ENCODE measurements at regions not wholly inside any gene's neighbourhood (a gene's known extent, or its start where the extent isn't known, plus 50 kb on each side); places are given as distances from the start of the nearest gene placed in this dataset.

GRCh38 chr3:168362156-168362555 is 266.4 kb upstream of the GOLIM4 start (continued):
- TF ChIP-seq ZNF462 (CRISPR knock-in tag; IDR thresholded peaks at IDR 0.05) (no peak), JUNB (IDR thresholded peaks at IDR 0.05; ENCODE audit: unreplicated experiment) (no peak), ZNF114 (CRISPR knock-in tag; IDR thresholded peaks at IDR 0.05) (no peak), NANOG (IDR thresholded peaks at IDR 0.05; ENCODE audit: borderline replicate concordance) (no peak), EZH2phosphoT487 (IDR thresholded peaks at IDR 0.05; ENCODE audit: unreplicated experiment) (no peak), EZH2 (IDR thresholded peaks at IDR 0.05; ENCODE audit: low read depth, unreplicated experiment) (no peak)
- TF ChIP-seq, protein P1, sequence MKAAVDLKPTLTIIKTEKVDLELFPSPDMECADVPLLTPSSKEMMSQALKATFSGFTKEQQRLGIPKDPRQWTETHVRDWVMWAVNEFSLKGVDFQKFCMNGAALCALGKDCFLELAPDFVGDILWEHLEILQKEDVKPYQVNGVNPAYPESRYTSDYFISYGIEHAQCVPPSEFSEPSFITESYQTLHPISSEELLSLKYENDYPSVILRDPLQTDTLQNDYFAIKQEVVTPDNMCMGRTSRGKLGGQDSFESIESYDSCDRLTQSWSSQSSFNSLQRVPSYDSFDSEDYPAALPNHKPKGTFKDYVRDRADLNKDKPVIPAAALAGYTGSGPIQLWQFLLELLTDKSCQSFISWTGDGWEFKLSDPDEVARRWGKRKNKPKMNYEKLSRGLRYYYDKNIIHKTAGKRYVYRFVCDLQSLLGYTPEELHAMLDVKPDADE (IDR thresholded peaks at IDR 0.05), result no peak

DNA sequence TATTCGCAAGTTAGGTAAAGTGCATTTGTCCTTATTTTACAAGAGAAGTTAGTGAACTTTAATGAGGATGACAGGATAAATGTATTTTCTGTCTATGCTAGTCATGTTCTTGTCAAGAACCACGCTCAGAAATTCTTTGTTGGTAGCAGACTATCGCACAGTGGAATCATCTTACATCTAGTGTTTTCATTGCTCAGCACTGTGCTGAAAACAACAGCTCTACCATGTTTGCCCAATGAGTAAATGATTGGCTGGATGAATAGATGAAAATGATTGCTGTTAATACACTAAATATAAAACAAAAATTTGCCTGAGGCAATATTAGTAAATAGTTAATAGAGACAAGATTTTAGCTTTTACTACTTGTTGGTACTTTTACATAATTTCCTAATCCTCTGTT is 265.3 kb upstream of the GOLIM4 start:
- TF ChIP-seq CTCF (conservative IDR thresholded peaks at IDR 0.05; ENCODE audit: low read depth in 2 of 2) (no peak), STAT1 (IDR thresholded peaks at IDR 0.05; ENCODE audit: unreplicated experiment) (no peak), POLR2AphosphoS5 (IDR thresholded peaks at IDR 0.05; ENCODE audit: low read depth) (no peak), CREB1 (CRISPR knock-in tag; IDR thresholded peaks at IDR 0.05; ENCODE audit: low read depth) (no peak), EZH2 (IDR thresholded peaks at IDR 0.05; ENCODE audit: low read depth, unreplicated experiment) (no peak), REST (IDR thresholded peaks at IDR 0.05; ENCODE audit: unreplicated experiment) (no peak), ZNF331 (CRISPR knock-in tag; IDR thresholded peaks at IDR 0.05; ENCODE audit: low read depth) (no peak), JUNB (IDR thresholded peaks at IDR 0.05; ENCODE audit: unreplicated experiment) (no peak)
- H3K27me3 ChIP-seq (ENCODE audit: insufficient read depth), result no peaks in the 10 kb centered on the region
- Mint-ChIP-seq H3K27ac (no peak overlapping the region), H3K4me3 (no peak overlapping the region), H3K36me3 (ENCODE audit: low read depth) (no peaks in the 10 kb centered on the region), H3K9me3 (no peaks in the 10 kb centered on the region), H3K27me3 (ENCODE audit: insufficient read depth, low read depth, poor library complexity) (peaks cover 3% of the 10 kb centered on the region), H3K4me1 (peaks cover 5% of the 10 kb centered on the region; the same call in 2 of the 3 replicates)
- no peak overlapping the region for H2AFZ ChIP-seq
- ATAC-seq (no peak), DNase-seq (ENCODE audit: low spot score) (no peak)
- no peak overlapping the region for H3K27ac ChIP-seq (ENCODE audit: low read depth)
- no peaks in the 10 kb centered on the region for H3K36me3 ChIP-seq (ENCODE audit: insufficient read depth)
- no peaks in the 10 kb centered on the region for H4K20me1 ChIP-seq (replicated peaks; ENCODE audit: insufficient read depth)
- no peaks in the 10 kb centered on the region for H3K79me2 ChIP-seq (replicated peaks; ENCODE audit: insufficient read depth)
- H3K4me3 ChIP-seq, result no peak overlapping the region
- H3K4me2 ChIP-seq, result no peak overlapping the region
- no peaks in the 10 kb centered on the region for H3K9me2 ChIP-seq (ENCODE audit: insufficient read depth)
- H3K4me1 ChIP-seq (ENCODE audit: insufficient read depth), result no peaks in the 10 kb centered on the region
- H3F3A ChIP-seq (replicated peaks; ENCODE audit: low read depth), result no peaks in the 10 kb centered on the region

Data from GM23338 (cell line).